GM12865 (cell line): ENCODE measurements at regions not wholly inside any gene's neighbourhood (a gene's known extent, or its start where the extent isn't known, plus 50 kb on each side); places are given as distances from the start of the nearest gene placed in this dataset.

Experiments used
- DNase-seq: peaks from one replicate; pipeline ENCODE4 v3.0.0; 2010; ENCODE audit warnings: low read depth
- H3K4me3 ChIP-seq: 2 replicates; pipeline ENCODE4 v1.5.1; 2011; ENCODE audit warnings: mild to moderate bottlenecking, low read depth, low read length, control low read depth
- CTCF ChIP-seq: IDR thresholded peaks from 2 replicates; pipeline ENCODE4 v1.5.1; 2011; ENCODE audit warnings: low read length, control low read depth, low read depth, inconsistent platforms; ENCODE audit not compliant: insufficient read depth; ENCODE audit errors: missing control alignments

GRCh38 chr2:52347292-52347691, 1315.4 kb upstream of the NRXN1 start:
- H3K4me3 ChIP-seq = no peak overlapping the region
- TF ChIP-seq CTCF = no peak
- no peak for DNase-seq

GRCh38 chr2:52345676-52346075, 1313.7 kb upstream of the NRXN1 start:
- TF ChIP-seq CTCF = no peak
- DNase-seq = no peak
- H3K4me3 ChIP-seq = no peak overlapping the region

GRCh38 chr2:52345082-52345481, 1313.2 kb upstream of the NRXN1 start:
- DNase-seq = no peak
- H3K4me3 ChIP-seq = no peak overlapping the region
- no peak for TF ChIP-seq CTCF

- H3K4me3 ChIP-seq = no peak overlapping the region
- no peak for TF ChIP-seq CTCF
- no peak for DNase-seq
Measured at GRCh38 chr2:52343706-52344266, 1311.9 kb upstream of the NRXN1 start.

- DNase-seq = no peak
- TF ChIP-seq CTCF = no peak
Measured at GRCh38 chr2:52343010-52343409, 1311.1 kb upstream of the NRXN1 start.

GRCh38 chr2:52342458-52342857, 1310.5 kb upstream of the NRXN1 start:
- DNase-seq = no peak
- H3K4me3 ChIP-seq = no peak overlapping the region
- TF ChIP-seq CTCF = no peak

More at GRCh38 chr2:52343010-52343409, 1311.1 kb upstream of the NRXN1 start:
- no peak overlapping the region for H3K4me3 ChIP-seq

GRCh38 chr2:52341732-52342131, 1309.8 kb upstream of the NRXN1 start:
- H3K4me3 ChIP-seq = no peak overlapping the region
- DNase-seq = no peak
- TF ChIP-seq CTCF = no peak
